Stimulated activated CD8-positive, alpha-beta memory T cell treated with anti-CD3 and anti-CD28 coated beads, Interleukin-15, amount 100 ng/mL, for 48 hours (primary cell): ENCODE measurements at regions not wholly inside any gene's neighbourhood (a gene's known extent, or its start where the extent isn't known, plus 50 kb on each side); places are given as distances from the start of the nearest gene placed in this dataset.

Experiments
- DNase-seq, 2 donors: peaks; one replicate each; pipeline ENCODE4 v3.0.0-alpha.2; 2020; ENCODE audit warnings: low read depth in 2 of 2

DNA sequence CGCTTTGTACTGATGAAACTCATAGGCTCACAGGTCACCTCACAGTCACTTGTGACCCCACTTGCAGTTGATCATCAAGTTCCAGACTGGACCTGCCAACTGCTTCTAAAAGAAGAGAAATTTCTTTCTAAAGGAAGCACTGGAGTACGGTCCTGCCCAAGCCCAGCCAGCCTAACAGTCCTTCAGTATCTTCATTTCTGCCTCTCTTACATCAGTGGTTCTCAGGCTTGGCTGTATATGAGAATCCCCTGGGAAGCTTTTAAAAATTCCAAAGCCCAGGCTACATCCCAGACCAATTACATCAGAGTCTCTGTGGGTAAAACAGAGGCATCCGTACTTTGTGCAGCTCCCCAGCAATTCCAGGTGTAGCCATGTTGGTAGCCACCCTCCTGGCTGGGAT is 282.1 kb downstream of the NFIB start:
- no peak for DNase-seq

DNA sequence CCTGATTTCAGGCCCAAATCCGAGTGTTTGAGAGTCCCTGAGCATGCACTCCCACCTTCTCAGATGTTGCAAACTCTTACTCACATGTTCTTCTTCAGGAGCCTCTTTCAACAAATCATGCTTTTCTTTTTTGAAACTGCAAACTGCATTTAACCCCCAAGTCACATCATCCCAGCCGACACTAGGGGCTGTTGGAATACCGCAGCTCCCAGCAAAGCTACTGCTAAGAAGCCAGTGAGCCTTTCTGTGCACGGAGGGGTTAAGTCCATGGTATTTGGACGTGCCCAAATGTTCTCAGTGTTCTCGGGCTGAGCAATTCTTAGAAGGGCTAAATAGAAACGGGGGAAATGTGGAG is 282.9 kb downstream of the NFIB start:
- no peak for DNase-seq

- no peak for DNase-seq
These were observed 283.4 kb downstream of the NFIB start for GRCh38 chr9:14030375-14031059.

DNA sequence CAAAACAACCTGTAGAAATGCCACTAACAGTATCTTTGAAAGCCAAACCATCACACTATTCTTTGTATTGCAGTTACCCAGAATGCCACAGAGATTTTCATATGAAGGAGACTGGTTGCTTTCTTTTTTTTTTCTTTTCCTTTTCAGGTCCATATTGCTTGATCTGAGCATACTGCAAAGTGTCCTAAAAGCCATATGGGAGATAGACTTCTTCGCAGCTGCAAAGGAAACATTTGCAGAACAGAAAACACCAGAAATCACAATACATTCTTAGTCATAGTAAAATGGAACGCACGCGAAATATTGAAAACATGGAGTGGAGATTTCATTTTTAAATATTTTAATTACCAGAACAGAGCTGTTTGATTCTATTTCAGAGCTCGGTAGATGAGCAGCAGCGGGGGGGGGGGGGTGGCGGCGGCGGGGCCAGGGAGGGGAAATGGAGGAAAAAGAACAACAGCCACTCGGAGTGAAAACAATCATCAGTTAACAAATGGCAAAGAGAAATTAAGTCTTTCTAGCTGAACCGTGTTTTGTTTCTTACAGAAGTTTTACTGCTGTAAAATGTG is 284.1 kb downstream of the NFIB start:
- DNase-seq = no peak

DNA sequence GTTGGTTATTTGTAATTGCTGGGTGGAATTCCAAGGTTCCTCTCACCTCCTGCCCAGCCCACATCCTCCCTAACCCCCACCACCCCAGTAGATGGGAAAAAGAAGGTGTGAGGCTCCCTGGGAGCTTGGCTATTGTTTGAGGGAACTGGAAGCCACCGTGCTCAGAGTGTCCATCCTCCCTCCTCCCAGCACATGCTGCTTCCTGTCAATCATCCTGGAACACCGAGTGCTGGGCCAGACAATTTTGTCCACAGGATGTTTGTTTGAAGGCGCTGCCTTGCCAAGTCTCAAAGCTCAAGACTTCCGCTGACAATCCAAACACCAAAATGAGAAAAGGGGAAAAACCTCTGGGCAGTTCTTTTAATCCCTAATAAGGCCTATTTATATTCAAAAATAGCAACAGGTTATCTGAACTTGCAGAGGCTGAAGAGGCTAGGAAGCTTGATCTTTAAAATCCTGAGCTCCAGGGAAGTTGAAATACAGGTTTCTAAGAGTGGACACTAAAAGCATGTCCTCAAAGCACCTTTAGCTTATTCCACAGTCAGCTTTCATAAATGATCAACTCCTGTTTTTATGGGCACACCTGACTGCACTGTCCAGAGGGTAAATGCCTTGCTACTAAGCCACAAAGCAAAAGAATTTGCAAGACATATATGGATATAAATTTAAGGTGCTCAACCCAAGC is 286.7 kb downstream of the NFIB start:
- DNase-seq = no peak

GRCh38 chr9:14025741-14026140 is 288.2 kb downstream of the NFIB start:
- no peak for DNase-seq

- no peak for DNase-seq
These were observed 290.7 kb downstream of the NFIB start for GRCh38 chr9:14023285-14023684.

GRCh38 chr9:14021871-14022525 is 291.9 kb downstream of the NFIB start:
- DNase-seq = no peak

DNA sequence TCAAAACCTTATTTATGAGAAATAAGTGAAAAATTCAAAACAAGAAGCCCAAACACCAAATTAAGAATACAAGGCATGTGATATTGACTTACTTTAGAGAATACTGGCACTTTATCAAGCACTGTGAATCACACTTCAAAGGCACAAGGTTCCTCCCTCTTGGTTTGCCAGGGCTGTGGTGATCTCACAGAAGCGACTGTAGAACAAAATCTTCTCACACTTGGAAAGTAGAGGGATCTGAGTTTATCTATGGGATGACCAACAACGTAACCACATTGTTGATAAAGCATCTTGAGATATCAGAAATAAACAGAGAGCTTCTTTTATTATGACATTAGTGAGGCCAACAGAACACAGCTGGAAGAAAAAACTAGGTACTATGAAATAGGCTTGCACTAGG is 295.9 kb downstream of the NFIB start:
- no peak for DNase-seq

DNA sequence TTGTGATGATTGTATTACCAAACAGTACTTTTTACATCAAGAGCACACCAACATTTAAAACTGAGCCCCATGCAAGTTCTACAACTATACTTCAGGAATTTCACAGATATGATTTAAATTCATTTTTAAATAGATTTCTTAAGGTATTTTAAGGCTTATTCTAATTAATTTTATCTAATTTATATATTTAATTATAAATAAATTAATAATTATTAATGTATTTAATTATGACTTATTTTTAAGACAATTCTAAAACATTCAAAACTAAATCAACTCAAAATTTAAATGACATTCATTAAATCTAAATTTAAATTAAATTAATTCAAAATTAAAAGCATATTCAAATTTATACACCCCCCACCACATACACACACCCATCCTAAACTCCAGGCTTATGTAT is 299.2 kb downstream of the NFIB start:
- no peak for DNase-seq

DNA sequence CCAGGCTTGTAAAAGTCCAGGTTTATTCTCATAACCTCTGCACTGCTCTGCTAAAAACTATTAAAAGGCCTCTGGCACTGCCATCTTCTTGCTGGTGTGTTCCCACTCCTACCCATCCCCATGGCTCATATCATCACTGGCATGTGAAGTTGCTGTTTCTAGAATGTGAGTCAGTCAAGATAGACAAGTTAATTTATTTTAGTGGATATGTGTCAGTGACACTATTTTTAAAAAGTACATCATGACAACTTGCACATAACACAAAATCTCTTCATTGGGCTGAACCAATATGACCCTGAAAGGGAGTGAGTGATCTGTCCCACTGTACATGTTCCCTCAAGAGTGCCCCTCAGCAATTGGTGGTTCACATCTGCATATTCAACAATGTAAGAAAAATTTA is 299.7 kb downstream of the NFIB start:
- no peak for DNase-seq

DNA sequence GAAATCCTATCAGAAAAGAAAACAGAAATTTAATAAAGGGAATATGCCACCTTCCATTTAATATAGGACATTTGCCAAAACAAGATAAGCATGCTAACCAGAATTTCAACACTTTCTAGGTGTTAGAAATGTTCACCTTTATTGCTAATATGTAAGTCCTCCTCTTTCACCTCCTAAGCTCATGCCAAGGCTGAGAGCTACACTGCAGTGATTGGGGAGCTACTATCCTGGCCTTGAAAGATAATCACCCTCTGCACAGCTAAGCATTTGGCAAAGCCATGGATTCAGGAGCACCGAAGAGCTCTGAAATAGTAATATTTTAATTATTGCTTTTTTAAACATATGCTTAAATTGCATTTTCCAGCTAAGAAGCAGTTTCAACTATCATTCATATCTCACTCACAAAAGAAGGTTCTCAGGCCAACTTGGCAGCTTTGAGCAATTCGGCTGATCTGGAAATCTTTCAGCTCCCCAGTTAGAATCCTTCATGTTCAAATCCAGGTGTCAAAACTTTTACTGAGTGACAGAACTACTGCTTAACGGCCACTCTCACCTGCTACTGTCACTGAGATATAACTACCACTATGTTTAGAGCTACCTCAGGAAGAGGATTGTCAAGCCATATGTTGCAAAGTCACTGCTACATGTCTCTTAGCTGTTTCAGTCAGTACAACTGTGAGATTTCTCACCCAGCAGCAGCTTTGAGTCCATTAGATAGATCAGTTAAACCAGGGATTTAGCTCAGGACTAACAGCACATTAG is 302.0 kb downstream of the NFIB start:
- DNase-seq = no peak

- DNase-seq = no peak
These were observed 306.7 kb downstream of the NFIB start for GRCh38 chr9:14007190-14007769.

DNA sequence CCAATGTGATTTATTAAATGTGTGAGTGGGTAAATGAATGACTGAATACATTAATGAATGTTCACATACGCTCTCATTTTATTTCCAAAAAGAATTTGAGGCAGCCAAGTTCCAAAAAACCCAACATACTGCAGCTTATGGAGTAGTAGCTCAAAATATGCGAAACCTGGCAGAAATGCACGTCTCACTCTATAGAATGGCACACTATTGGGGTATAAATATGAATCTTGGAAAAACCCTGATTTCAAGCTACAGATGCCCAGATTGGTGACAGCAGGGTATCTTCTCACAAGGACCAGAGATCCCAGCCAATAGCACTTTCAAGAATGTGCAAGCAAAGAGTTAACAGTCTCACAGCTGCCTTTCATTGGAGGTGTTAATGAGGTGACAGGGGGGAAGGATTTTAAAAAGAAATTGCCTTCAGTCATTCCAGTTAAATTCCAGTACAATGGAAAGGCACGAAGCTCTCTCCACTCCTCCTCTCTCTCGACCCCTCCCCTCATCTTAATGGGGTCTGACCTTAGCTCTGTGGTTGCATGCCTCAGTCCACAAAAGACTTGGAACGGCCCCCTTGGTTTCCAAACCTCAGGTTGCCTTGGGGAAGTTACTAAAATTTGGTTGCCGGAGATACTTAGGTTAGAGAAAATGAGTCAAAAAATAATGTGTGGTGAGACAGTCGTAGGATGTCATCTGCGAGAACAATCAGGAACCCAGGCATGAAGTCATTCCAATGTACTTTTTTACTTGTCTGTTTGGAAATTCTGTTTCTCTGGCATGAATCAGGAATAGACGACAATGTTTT is 307.4 kb downstream of the NFIB start:
- DNase-seq = no peak

DNA sequence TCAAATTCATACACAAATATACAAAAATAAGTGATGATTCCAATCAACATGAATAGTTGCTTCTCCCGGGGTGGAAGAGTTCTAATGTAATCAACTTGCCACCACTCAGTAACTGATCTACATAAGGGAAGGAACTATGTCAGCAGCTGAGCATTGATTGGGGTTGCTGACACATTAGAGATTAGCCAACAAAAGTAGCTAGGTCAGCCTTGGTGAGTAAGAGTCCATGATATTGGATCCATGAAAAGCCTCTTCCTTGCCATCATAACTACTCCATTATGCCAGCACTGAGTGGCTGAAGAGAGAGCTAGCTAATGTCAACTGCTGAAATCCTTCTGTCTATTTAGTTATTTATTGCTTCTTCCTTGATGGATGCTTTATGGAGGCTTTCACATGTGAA is 309.8 kb downstream of the NFIB start:
- no peak for DNase-seq

GRCh38 chr9:13994240-13994639 is 319.7 kb downstream of the NFIB start:
- no peak for DNase-seq

GRCh38 chr9:13993632-13994185 is 320.2 kb downstream of the NFIB start:
- DNase-seq = no peak

GRCh38 chr9:13992138-13993088 is 321.5 kb downstream of the NFIB start:
- DNase-seq = no peak

DNA sequence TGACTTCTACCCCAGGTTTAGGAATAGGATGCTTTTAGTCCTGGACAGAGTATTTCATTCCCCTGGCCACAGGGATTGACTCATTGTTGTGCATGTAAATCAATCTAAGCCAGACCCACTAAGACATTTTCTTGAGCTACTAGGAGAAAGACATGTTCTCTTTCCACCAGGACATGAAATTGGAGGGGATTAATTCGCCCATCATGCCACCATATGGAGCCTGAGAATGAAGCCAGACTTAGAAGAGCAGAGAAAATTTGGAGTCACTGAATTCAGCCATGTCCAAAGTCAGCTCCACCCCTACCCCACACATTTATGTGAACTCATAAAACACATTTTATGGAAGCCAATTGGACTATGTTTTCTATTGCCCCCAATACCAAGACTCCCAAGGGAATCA is 322.5 kb downstream of the NFIB start:
- no peak for DNase-seq

- no peak for DNase-seq
These were observed 322.9 kb downstream of the NFIB start for GRCh38 chr9:13990994-13991393.
